Stimulated activated CD8-positive, alpha-beta memory T cell treated with anti-CD3 and anti-CD28 coated beads, Interleukin-4, amount 100 ng/mL, for 4 hours (primary cell): ENCODE measurements at regions not wholly inside any gene's neighbourhood (a gene's known extent, or its start where the extent isn't known, plus 50 kb on each side); places are given as distances from the start of the nearest gene placed in this dataset.

Experiments used
- DNase-seq, 2 donors: peaks; one replicate each; pipeline ENCODE4 v3.0.0-alpha.2; 2020; ENCODE audit warnings: low read depth in 2 of 2, low spot score in 1 of 2

DNA sequence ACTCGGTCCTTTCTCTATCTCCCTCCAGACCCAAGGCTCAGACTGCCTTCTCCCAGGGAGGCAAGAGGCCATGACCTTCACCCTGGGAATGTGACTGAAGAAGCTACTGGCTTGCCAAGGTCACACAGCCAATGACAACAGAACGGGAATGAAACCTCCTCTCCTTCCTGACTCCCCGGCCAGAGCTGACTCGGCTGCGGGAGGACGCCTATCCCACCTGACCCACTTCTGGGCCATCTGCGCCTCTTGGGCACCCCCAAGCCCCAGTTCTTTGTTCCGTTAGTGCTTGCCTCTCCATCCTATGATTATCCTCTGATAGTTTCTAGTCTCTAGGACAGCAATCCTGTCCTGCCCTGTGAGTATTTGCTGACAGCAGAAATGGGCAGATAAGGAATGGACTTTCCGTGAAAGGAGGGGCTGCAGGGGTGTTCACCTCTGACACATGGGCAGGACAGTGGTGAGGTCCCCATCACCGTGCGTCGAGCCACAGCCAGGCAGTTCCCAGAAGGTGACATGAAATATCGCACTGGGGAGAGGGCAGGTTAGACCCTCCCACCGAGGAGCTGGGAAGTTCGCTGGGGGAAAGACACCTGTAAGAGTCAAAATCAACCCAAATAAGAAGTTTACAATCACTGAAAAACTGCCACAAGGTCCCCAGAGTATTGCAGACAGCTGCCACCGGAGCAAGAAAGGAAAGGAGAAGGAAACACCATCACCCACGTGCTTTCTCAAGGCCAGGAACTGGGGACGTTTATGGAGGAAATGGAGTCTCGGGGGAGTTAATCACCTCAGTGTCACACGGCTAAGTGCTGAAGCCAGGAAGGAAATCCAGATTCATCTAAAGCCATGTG, 63.0 kb downstream of the INSIG1 start:
- no peak for DNase-seq

GRCh38 chr7:155361346-155361680, 63.6 kb downstream of the INSIG1 start:
- no peak for DNase-seq

- DNase-seq = no peak
Observed at GRCh38 chr7:155361947-155362346, 64.3 kb downstream of the INSIG1 start.

- DNase-seq = no peak
Observed at GRCh38 chr7:155362380-155363145, 64.9 kb downstream of the INSIG1 start.

DNA sequence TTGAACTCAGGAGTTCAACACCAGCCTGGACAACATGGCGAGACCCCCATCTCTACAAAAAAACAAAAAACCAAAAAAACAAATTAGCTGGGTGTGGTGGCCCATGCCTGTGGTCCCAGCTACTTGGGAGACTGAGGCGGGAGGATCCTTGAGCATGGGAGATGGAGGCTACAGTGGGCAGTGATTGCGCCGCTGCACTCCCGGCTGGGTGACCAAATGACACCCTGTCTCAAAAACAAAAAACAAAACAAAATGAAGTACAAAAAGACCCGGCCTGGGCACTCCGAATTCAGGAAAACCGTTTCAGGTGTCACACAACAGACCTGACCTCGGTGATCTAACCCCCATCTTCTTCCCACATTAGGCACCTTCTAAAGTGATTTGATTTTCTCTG, 65.5 kb downstream of the INSIG1 start:
- DNase-seq = no peak

- DNase-seq = no peak
Observed at GRCh38 chr7:155363852-155364600, 66.3 kb downstream of the INSIG1 start.

DNA sequence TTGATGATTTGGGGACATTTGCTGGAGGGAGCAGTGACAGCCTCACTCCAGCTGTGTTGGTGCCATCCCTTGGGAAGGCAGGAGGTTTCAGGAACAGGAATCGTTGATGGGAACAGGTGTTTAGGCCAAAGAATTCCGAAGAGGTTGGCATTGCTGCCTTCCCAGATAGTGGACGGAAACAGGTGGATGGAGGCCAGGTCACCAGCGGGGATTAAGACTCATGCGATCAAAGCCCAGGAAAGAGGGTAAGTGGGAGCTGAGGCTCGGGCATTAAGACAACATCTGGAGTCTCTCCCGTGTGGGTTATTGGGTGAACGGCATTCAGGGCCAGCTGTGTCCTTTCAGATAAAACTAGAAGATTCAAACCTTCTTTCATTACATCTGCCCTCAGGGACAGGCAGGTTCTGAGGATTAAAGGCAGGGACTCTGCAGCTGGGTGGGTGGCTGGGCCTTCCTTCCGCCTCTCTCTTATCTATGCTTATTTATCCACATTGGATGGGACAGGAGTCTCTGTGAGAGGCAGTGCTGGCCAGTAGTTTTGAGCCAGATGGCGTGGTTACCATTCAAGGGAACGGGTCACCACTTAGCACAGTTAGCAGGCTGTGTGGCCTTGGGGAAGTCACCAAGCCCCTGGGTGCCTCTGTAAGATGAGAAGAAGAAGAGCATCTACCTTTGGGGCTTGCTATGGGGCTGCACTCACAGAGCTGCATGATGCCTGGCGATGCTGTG, 67.6 kb downstream of the INSIG1 start:
- no peak for DNase-seq

DNA sequence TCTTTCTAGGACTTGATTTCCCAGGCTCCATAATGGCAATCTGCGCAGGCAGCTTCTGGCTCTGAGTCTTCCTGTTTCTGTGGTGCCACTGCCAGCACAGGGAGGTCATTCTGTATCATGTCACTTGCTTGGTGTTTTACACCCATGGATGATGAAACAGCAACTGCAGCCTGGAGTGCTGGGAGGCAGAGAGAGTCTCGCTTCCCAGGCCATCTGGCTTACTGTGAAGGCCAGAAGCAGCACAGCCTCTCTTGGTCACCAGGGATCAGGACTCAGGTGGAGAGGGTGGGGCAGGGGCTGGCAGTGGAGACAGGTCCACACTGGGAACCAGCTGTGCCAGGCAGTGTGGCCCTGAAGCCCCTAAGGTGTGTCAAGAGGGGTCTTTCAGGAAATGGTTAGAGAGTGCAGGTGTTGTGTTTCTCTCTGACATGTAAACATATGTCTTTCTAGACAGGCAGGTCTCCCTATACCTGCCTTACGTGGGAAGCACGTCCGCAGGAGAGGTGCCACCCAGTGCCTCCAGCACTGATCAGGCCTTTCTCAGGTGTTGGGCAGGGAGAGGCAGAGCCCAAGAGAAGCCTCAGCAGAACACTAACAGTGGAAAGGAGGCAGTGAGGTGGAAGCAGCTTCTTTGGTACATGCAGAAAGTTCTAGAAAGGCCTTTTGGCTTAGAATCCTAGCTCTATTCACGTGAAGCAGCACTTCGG, 71.4 kb downstream of the INSIG1 start:
- no peak for DNase-seq

GRCh38 chr7:155369766-155370165, 72.1 kb downstream of the INSIG1 start:
- DNase-seq = no peak

- DNase-seq = no peak
Observed at GRCh38 chr7:155371331-155371883, 73.7 kb downstream of the INSIG1 start.

DNA sequence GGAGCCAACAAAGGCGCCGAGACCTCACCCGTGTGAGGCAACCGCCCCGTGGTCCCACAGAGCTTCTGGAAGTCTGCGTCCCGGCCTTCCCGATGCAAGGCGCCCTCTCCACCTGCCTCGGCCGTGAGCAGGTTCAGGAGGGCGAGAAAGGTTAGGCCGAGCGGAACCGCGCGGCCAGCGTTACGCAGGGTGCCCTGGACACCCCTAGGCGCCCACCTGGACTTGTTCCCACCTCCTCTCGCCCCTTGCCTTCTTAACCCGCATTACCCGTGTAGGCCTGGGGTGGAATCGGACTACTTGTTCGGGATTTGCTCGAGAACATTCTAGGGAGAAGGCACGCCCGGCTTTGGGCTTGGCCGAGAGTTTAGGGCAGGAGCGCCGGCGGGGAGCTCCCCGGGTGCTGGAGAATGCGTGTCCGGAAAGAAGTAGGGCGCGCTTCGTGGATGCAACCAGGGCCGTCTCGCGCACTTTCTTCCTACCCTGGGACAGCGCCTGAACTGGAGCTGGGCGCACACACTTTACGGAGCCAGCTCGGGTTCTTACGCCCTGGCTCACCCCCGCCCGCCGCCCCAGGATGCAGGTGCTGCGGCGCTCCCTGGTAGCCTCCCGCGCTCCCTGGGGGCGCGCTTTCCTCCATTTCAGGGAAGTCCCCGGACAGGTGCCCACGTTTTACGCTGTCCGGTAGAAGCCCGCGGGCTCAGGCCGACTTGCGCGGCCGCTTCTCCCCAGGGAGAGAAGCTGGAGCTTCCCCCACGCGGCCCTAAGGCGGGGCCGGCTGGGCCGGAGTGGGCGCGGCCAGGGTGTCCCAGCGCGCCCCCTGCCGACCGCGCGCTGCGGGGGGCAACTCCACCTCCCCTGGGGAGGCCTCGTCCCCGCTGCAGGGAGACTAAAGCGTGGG, 74.5 kb downstream of the INSIG1 start:
- DNase-seq = no peak

DNA sequence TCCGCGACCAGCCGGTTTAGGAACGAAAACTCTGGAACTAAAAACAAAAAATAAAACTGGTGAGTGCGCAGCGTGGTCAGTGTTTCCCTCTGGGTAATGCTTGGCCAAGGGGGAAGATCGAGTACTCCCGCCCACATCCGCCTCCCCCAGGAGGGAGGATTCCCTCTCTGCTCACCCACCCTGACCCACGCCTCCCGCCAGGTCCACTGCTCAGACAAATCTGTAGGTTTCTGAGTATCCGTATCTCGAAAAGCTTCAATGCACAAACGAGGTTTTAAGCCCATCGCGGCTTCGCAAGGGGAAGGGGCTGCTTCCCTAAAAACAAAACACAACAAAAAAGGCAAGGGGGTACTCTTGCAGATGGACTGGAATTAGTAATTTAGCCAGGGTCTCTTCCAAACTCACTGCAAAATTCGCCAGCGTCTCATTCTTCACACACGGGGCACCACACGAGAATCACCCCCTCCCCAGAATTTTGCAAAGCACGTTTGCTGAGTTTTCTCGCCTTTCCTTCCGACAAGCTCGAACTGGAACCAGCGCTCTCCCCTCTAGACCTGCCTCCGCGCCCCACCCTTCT, 75.2 kb downstream of the INSIG1 start:
- no peak for DNase-seq

DNA sequence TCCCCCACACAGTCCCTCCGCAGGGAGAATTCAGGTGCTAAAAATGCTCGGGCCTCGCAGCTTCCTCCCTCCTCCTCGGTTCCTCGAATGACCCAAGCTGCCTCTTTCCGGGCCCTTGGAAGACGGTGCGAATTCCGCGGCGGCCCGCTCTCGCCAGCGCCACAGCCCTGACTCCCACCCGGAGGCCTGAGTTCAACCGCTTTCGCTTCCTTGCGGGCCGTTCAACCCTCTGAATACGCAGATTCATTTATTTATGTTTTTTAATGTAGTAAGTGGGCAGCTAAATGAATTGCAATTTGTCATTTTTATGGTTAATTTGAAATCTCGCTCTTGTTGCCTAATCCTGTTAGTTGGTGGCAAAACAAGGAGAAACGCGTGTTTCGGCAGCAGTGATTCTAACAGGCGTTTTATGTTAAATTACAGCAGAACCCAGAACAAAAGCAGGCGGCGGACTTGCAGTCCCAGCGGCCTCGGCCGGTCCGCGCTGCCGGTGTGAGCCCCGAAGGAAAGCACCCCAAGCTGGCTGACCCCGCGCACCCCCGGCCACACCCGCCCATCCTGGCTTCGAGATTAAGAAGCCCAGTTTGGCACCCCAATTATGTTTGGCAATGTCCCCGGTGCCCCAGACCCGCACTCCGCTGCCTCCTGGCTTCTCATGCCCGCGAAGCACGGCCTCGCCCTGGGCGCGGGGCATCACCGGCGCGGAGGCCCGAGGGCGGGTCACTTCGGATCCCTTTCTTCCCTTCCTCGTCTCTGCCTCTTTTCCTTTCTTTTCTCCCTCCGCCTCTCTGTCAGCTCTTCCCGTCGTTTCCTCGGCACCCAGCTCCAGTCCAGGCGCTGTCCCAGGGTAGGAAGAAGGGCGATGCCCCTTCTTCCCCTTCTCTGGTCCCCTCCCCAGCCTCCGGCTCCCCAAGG, 75.9 kb downstream of the INSIG1 start:
- no peak for DNase-seq

- DNase-seq = no peak
Observed at GRCh38 chr7:155374276-155375252, 76.9 kb downstream of the INSIG1 start.

- no peak for DNase-seq
Observed at GRCh38 chr7:155375337-155376277, 77.9 kb downstream of the INSIG1 start.
